ENCODE measurements at regions not wholly inside any gene's neighbourhood (a gene's known extent, or its start where the extent isn't known, plus 50 kb on each side); places are given as distances from the start of the nearest gene placed in this dataset.

DNA sequence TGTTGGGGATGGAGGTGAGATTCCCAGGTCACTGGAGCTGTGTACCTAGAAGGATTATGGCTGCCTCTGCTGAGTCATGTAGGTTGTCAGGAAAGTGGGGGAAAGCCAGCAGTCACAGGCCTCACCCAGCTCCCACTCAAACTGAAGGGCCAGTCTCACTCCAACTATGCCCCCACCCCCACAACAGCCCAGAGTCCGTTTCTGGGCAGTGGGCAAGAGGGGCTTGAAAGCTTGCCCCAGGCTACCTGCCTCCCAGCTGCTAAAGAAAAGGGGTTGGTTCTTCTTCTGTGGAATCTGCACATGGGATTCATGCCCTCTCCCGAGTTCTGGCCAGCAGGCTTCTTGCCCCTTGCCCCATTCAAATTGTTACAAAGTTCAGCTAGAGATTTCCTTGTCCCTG, 116.0 kb upstream of the PGRMC2 start:
- TF ChIP-seq, protein P1, sequence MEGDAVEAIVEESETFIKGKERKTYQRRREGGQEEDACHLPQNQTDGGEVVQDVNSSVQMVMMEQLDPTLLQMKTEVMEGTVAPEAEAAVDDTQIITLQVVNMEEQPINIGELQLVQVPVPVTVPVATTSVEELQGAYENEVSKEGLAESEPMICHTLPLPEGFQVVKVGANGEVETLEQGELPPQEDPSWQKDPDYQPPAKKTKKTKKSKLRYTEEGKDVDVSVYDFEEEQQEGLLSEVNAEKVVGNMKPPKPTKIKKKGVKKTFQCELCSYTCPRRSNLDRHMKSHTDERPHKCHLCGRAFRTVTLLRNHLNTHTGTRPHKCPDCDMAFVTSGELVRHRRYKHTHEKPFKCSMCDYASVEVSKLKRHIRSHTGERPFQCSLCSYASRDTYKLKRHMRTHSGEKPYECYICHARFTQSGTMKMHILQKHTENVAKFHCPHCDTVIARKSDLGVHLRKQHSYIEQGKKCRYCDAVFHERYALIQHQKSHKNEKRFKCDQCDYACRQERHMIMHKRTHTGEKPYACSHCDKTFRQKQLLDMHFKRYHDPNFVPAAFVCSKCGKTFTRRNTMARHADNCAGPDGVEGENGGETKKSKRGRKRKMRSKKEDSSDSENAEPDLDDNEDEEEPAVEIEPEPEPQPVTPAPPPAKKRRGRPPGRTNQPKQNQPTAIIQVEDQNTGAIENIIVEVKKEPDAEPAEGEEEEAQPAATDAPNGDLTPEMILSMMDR (conservative IDR thresholded peaks at IDR 0.05; ENCODE audit: low read length) = no peak
- no peak for TF ChIP-seq EZH2phosphoT487 (IDR thresholded peaks at IDR 0.05; ENCODE audit: borderline replicate concordance)
